BJ (cell line): ENCODE measurements at regions not wholly inside any gene's neighbourhood (a gene's known extent, or its start where the extent isn't known, plus 50 kb on each side); places are given as distances from the start of the nearest gene placed in this dataset.

Experiments used
- CTCF ChIA-PET: fragments of 350-600 bp; formaldehyde crosslinking; extraction: SDS; loops from one replicate; lab custom pipeline; 2021; ENCODE audit warnings: antibody characterized with exemption, inconsistent platforms; lab: Yijun Ruan, JAX
- POLR2A ChIA-PET: fragments of 300-600 bp; sonication (Branson Sonifier 250); formaldehyde crosslinking; extraction: SDS; loops from one replicate; lab custom pipeline; 2021; ENCODE audit warnings: antibody characterized with exemption; lab: Charles Lee
- DNase-seq: peaks from one replicate; pipeline ENCODE4 v3.0.0-alpha.2; 2011; ENCODE audit warnings: low read depth
- H3K27me3 ChIP-seq: 2 replicates; pipeline ENCODE4 v1.6.0; 2011; ENCODE audit warnings: low read length; ENCODE audit not compliant: control insufficient read depth, insufficient read depth
- H3K36me3 ChIP-seq: 2 replicates; pipeline ENCODE4 v1.5.1; 2011; ENCODE audit warnings: low read length; ENCODE audit not compliant: control insufficient read depth, insufficient read depth
- H3K4me3 ChIP-seq: 2 replicates; pipeline ENCODE4 v1.5.1; 2011; ENCODE audit warnings: low read depth, mild to moderate bottlenecking, control low read depth, low read length
- TF ChIP-seq, protein P1 (sequence below): IDR thresholded peaks from 2 replicates; pipeline ENCODE4 v1.5.1; 2011; ENCODE audit warnings: low read depth, mild to moderate bottlenecking, control low read depth, inconsistent platforms, low read length, moderate library complexity; ENCODE audit not compliant: insufficient read depth

DNA sequence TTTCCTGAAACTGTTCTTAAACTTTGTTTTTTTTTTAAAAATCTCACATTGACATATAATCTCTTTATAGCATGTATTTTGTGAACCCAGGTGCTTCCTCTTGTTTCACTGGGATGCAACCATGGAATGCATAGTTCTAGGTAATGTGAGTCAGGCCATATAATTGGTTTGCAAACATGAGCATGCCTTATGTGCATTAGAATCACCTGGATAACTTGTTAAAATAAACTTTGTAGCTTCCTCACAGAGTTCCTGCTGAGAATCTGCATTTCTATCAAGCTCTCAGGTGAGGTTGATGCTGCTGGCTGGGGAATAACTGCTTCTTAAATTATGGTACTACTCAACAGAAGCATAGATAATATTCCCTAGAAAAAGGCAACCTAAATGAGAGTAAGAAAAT is 940.3 kb upstream of the LCORL start:
- CTCF ChIA-PET = interaction anchor here (0.7 kb wide), 1 partner anchor 128 kb away, joined by 3 read pairs; no protein-coding TSS in a partner anchor
- TF ChIP-seq, protein P1, sequence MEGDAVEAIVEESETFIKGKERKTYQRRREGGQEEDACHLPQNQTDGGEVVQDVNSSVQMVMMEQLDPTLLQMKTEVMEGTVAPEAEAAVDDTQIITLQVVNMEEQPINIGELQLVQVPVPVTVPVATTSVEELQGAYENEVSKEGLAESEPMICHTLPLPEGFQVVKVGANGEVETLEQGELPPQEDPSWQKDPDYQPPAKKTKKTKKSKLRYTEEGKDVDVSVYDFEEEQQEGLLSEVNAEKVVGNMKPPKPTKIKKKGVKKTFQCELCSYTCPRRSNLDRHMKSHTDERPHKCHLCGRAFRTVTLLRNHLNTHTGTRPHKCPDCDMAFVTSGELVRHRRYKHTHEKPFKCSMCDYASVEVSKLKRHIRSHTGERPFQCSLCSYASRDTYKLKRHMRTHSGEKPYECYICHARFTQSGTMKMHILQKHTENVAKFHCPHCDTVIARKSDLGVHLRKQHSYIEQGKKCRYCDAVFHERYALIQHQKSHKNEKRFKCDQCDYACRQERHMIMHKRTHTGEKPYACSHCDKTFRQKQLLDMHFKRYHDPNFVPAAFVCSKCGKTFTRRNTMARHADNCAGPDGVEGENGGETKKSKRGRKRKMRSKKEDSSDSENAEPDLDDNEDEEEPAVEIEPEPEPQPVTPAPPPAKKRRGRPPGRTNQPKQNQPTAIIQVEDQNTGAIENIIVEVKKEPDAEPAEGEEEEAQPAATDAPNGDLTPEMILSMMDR = no peak
- no peak overlapping the region for H3K4me3 ChIP-seq
- no peaks in the 10 kb centered on the region for H3K36me3 ChIP-seq
- no peak for DNase-seq
- POLR2A ChIA-PET = no interaction called here
- H3K27me3 ChIP-seq = no peaks in the 10 kb centered on the region

DNA sequence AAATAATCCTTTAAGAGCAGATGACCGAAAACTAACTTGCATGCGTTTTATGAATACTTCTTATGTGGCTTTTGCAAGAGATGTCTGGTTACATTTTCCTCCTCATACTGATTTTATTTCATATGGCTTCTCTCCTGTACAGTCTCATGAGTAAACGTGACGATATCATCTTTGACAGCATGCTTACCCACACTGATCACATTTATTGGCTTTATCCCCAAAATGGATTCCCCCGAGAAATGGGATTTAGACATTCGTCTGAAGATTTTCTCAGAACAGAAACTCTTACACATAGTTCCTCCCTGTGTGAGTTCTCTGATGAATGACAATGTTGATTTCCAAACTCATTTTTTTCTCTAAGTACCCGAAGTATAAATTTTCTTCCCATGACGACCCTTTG is 939.7 kb upstream of the LCORL start:
- TF ChIP-seq, protein P1 = no peak
- Histone ChIP-seq H3K27me3 (no peaks in the 10 kb centered on the region), H3K36me3 (no peaks in the 10 kb centered on the region), H3K4me3 (no peak overlapping the region)
- ChIA-PET POLR2A (no interaction called here), CTCF (interaction anchor here (0.7 kb wide), 1 partner anchor 128 kb away, joined by 3 read pairs; no protein-coding TSS in a partner anchor)
- no peak for DNase-seq

- DNase-seq = no peak
- Histone ChIP-seq H3K36me3 (no peaks in the 10 kb centered on the region), H3K27me3 (no peaks in the 10 kb centered on the region), H3K4me3 (no peak overlapping the region)
- TF ChIP-seq, protein P1 = no peak
- POLR2A ChIA-PET = no interaction called here
- CTCF ChIA-PET = no interaction called here
These were observed 936.2 kb upstream of the LCORL start for GRCh38 chr4:18957716-18958115.

- CTCF ChIA-PET = no interaction called here
- H3K27me3 ChIP-seq = no peaks in the 10 kb centered on the region
- H3K4me3 ChIP-seq = no peak overlapping the region
- no peak for DNase-seq
- H3K36me3 ChIP-seq = no peaks in the 10 kb centered on the region
- POLR2A ChIA-PET = no interaction called here
- TF ChIP-seq, protein P1 = no peak
These were observed 933.0 kb upstream of the LCORL start for GRCh38 chr4:18954538-18954937.

DNA sequence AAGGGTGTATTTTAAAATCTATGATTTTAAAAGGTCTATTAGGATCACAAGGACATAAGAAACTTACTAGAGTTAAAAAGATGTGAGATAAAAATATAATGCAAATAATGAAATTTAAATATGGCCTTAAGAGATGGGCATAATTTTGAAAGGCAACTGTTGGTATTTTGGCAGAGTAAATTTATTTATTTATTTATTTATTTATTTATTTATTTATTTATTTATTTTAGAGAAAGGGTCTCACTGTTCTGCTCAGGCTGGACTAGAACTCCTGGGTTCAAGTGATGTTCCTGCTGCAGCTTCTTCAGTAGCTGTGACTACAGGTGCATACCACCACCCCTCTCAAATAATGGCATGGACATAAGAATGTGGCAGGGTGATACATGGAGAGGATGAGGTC is 932.1 kb upstream of the LCORL start:
- H3K4me3 ChIP-seq = no peak overlapping the region
- TF ChIP-seq, protein P1 = no peak
- ChIA-PET POLR2A (no interaction called here), CTCF (no interaction called here)
- no peaks in the 10 kb centered on the region for H3K27me3 ChIP-seq
- no peaks in the 10 kb centered on the region for H3K36me3 ChIP-seq
- no peak for DNase-seq
